ENCODE measurements at regions not wholly inside any gene's neighbourhood (a gene's known extent, or its start where the extent isn't known, plus 50 kb on each side); places are given as distances from the start of the nearest gene placed in this dataset.
"Not testable (repeated sequence)": the region's sequence is repeated elsewhere in the genome, so short reads cannot be mapped to it uniquely, and the experiment has no call there.

GRCh38 chr2:105494683-105495425 lies 96.0 kb upstream of the FHL2 start:
- DNase-seq (ENCODE audit: low spot score): no peak

GRCh38 chr2:105490956-105491355 lies 92.1 kb upstream of the FHL2 start:
- DNase-seq (ENCODE audit: low spot score): no peak

- DNase-seq (ENCODE audit: low spot score): no peak
Observed at GRCh38 chr2:105490204-105490603, 91.4 kb upstream of the FHL2 start.

- no peak for DNase-seq (ENCODE audit: low spot score)
Observed at GRCh38 chr2:105489168-105489878, 90.5 kb upstream of the FHL2 start.

GRCh38 chr2:105488285-105488684 lies 89.4 kb upstream of the FHL2 start:
- no peak for DNase-seq (ENCODE audit: low spot score)

- DNase-seq (ENCODE audit: low spot score): no peak
Observed at GRCh38 chr2:105487142-105488069, 88.6 kb upstream of the FHL2 start.

- DNase-seq (ENCODE audit: low spot score): no peak
Observed at GRCh38 chr2:105486762-105487141, 87.9 kb upstream of the FHL2 start.

- DNase-seq (ENCODE audit: low spot score): no peak
Observed at GRCh38 chr2:105478670-105479069, 79.8 kb upstream of the FHL2 start.

- DNase-seq (ENCODE audit: low spot score): not testable (repeated sequence)
Observed at GRCh38 chr2:105477050-105477620, 78.3 kb upstream of the FHL2 start.

- no peak for DNase-seq (ENCODE audit: low spot score)
Observed at GRCh38 chr2:105473011-105473410, 74.2 kb upstream of the FHL2 start.

- no peak for DNase-seq (ENCODE audit: low spot score)
Observed at GRCh38 chr2:105470979-105471378, 72.1 kb upstream of the FHL2 start.

GRCh38 chr2:105469781-105470180 lies 70.9 kb upstream of the FHL2 start:
- DNase-seq (ENCODE audit: low spot score): no peak

- DNase-seq (ENCODE audit: low spot score): no peak
Observed at GRCh38 chr2:105468582-105469042, 69.8 kb upstream of the FHL2 start.

- no peak for DNase-seq (ENCODE audit: low spot score)
Observed at GRCh38 chr2:105464325-105464724, 65.5 kb upstream of the FHL2 start.

GRCh38 chr2:105460048-105460732 lies 61.3 kb upstream of the FHL2 start:
- DNase-seq (ENCODE audit: low spot score): no peak

- DNase-seq (ENCODE audit: low spot score): no peak
Observed at GRCh38 chr2:105458076-105458475, 59.2 kb upstream of the FHL2 start.

GRCh38 chr2:105455488-105456003 lies 56.7 kb upstream of the FHL2 start:
- no peak for DNase-seq (ENCODE audit: low spot score)

GRCh38 chr2:105454801-105455485 lies 56.1 kb upstream of the FHL2 start:
- DNase-seq (ENCODE audit: low spot score): no peak

GRCh38 chr2:105451571-105452166 lies 52.8 kb upstream of the FHL2 start:
- DNase-seq (ENCODE audit: low spot score): no peak

GRCh38 chr2:105450471-105450870 lies 51.6 kb upstream of the FHL2 start:
- DNase-seq (ENCODE audit: low spot score): no peak

Measured in left forelimb (tissue), 1 donor.